HepG2 (cell line): ENCODE measurements at regions not wholly inside any gene's neighbourhood (a gene's known extent, or its start where the extent isn't known, plus 50 kb on each side); places are given as distances from the start of the nearest gene placed in this dataset.
A peak's percentile ranks its signal among the peaks of the same experiment; 100 is the strongest.

Experiments
- ATAC-seq: fragments of 200-7000 bp; cut with Tn5 transposase; 3 replicates; pipeline ENCODE4 v1.9.1; 2020; ENCODE audit warnings: mild to moderate bottlenecking, moderate library complexity
- BruUV-seq: library from RNA; stranded (reverse); fragments of 400-500 nt; replicated peaks from 2 replicates; lab custom pipeline; 2021; lab: Mats Ljungman, UMichigan
- CTCF ChIA-PET: fragments of 300-600 bp; formaldehyde crosslinking; extraction: SDS; loops from one replicate; lab custom pipeline; 2021; ENCODE audit warnings: low total read pairs, inconsistent platforms, low intra/inter-chr PET ratio; lab: Yijun Ruan, JAX
- POLR2A ChIA-PET: fragments of 350-600 bp; sonication (Branson Sonifier 250); formaldehyde crosslinking; loops from one replicate; lab custom pipeline; 2020; ENCODE audit warnings: antibody characterized with exemption, inconsistent platforms; lab: Yijun Ruan, JAX
- DNase-seq: peaks from one replicate; pipeline ENCODE4 v3.0.0-alpha.2; 2015; ENCODE audit warnings: low spot score
- FAIRE-seq: peaks from 3 replicates; lab custom pipeline; 2011; peaks lifted over from hg19 to GRCh38; lab: Jason Lieb, UNC
- H2AFZ ChIP-seq: one replicate; pipeline ENCODE4 v1.6.1; 2011; ENCODE audit warnings: low read length, inconsistent platforms
- H3K27ac ChIP-seq: fragments of 300-600 bp; 3 replicates; pipeline ENCODE4 v1.8.0; 2011; ENCODE audit warnings: mixed run types, mild to moderate bottlenecking, mixed read lengths, low read length, inconsistent platforms; ENCODE audit not compliant: insufficient read depth; ENCODE audit errors: extremely low read length
- H3K27me3 ChIP-seq, 2 experiments: fragments of 200-600 bp in 1 of 2; 2 replicates in 1 of 2; 3 replicates in 1 of 2; pipeline versions ENCODE4 v1.6.0 to v1.8.0; 2011; ENCODE audit warnings: low read length in 2 of 2, mild to moderate bottlenecking in 2 of 2, moderate library complexity in 2 of 2, inconsistent platforms in 1 of 2; ENCODE audit not compliant: insufficient read depth in 2 of 2, control insufficient read depth in 1 of 2
- H3K36me3 ChIP-seq, 2 experiments: fragments of 200-600 bp in 1 of 2; replicated peaks in 1 of 2; 2 replicates in 1 of 2; 3 replicates in 1 of 2; pipeline versions ENCODE4 v1.5.1 to v1.8.0; 2011; ENCODE audit warnings: low read length in 2 of 2, inconsistent platforms in 1 of 2; ENCODE audit not compliant: insufficient read depth in 2 of 2, control insufficient read depth in 1 of 2
- H3K4me1 ChIP-seq: 2 replicates; pipeline ENCODE4 v1.5.1; 2012; ENCODE audit warnings: low read length, inconsistent platforms; ENCODE audit not compliant: insufficient read depth
- H3K4me2 ChIP-seq: 2 replicates; pipeline ENCODE4 v1.6.0; 2011; ENCODE audit warnings: low read depth, low read length, inconsistent platforms
- H3K4me3 ChIP-seq, 3 experiments: fragments of 200-600 bp in 1 of 3; sonication (generic), shearing (Covaris generic) in 1 of 3; replicated peaks in 1 of 3; 2 replicates each; pipeline ENCODE4 v1.5.1; 2011 to 2016; ENCODE audit warnings: low read length in 3 of 3, inconsistent platforms in 2 of 3, low read depth in 2 of 3, mild to moderate bottlenecking in 2 of 3, control low read depth in 1 of 3, mixed read lengths in 1 of 3; ENCODE audit not compliant: insufficient read depth in 1 of 3
- H3K79me2 ChIP-seq: one replicate; pipeline ENCODE4 v1.6.1; 2011; ENCODE audit warnings: low read length, inconsistent platforms; ENCODE audit not compliant: insufficient read depth
- H3K9ac ChIP-seq: 2 replicates; pipeline ENCODE4 v1.6.0; 2011; ENCODE audit warnings: mild to moderate bottlenecking, low read depth, low read length, inconsistent platforms; ENCODE audit not compliant: insufficient read depth
- H3K9me3 ChIP-seq: 2 replicates; pipeline ENCODE4 v1.5.1; 2012; ENCODE audit warnings: mild to moderate bottlenecking, low read length
- H4K20me1 ChIP-seq: 2 replicates; pipeline ENCODE4 v1.6.0; 2011; ENCODE audit warnings: inconsistent platforms, mild to moderate bottlenecking, low read length, moderate library complexity; ENCODE audit not compliant: insufficient read depth
- AGO1 ChIP-seq: fragments of 200-400 bp; formaldehyde crosslinking; IDR thresholded peaks from 2 replicates; pipeline ENCODE4 v1.6.1; 2017; ENCODE audit warnings: mild to moderate bottlenecking, low read depth, low read length, moderate library complexity; ENCODE audit not compliant: poor library complexity, severe bottlenecking
- CTCF ChIP-seq: sonication (generic); formaldehyde crosslinking; IDR thresholded peaks from 2 replicates; pipeline ENCODE4 v1.5.0; 2020; ENCODE audit warnings: mild to moderate bottlenecking, missing genetic modification reagents, moderate library complexity
- GRHL1 ChIP-seq: sonication (generic); formaldehyde crosslinking; conservative IDR thresholded peaks from 2 replicates; pipeline ENCODE4 v1.8.0; 2022; ENCODE audit warnings: missing genetic modification reagents
- KLF15 ChIP-seq: sonication (generic); formaldehyde crosslinking; IDR thresholded peaks from 2 replicates; pipeline ENCODE4 v1.8.1; 2023; ENCODE audit warnings: borderline replicate concordance, mild to moderate bottlenecking, inconsistent platforms, missing genetic modification reagents, mixed read lengths
- MTERF4 ChIP-seq: sonication (generic); formaldehyde crosslinking; IDR thresholded peaks from 2 replicates; pipeline ENCODE4 v1.8.0; 2023; ENCODE audit warnings: mild to moderate bottlenecking, missing genetic modification reagents
- SAFB2 ChIP-seq: sonication (generic); formaldehyde crosslinking; IDR thresholded peaks from 2 replicates; pipeline ENCODE4 v1.5.1; 2020; ENCODE audit warnings: missing genetic modification reagents, low read depth, mild to moderate bottlenecking, borderline replicate concordance
- SNAPC5 ChIP-seq: sonication (generic); formaldehyde crosslinking; IDR thresholded peaks from 2 replicates; pipeline ENCODE4 v1.8.1; 2023; ENCODE audit warnings: mild to moderate bottlenecking, missing genetic modification reagents, borderline replicate concordance
- ZNF574 ChIP-seq: sonication (generic); formaldehyde crosslinking; IDR thresholded peaks from 2 replicates; pipeline ENCODE4 v1.4.0; 2020; ENCODE audit warnings: missing genetic modification reagents
- ZNF615 ChIP-seq: sonication (generic); formaldehyde crosslinking; IDR thresholded peaks from 2 replicates; pipeline ENCODE4 v1.5.0; 2020; ENCODE audit warnings: mild to moderate bottlenecking, missing genetic modification reagents, borderline replicate concordance
- ZNF777 ChIP-seq: sonication (generic); formaldehyde crosslinking; IDR thresholded peaks from 2 replicates; pipeline ENCODE4 v1.4.0; 2020; ENCODE audit warnings: missing genetic modification reagents
- in situ Hi-C: cut with HindIII; loops from 2 replicates; pipeline ENCODE4 v1.10.0; 2017; ENCODE audit warnings: low pct_unique_long_range_greater_than_20kb; ENCODE audit not compliant: extremely low pct_ligation_motif_present
- intact Hi-C: fragments of 100-400 bp; cut with micrococcal nuclease; formaldehyde crosslinking; loops from one replicate; pipeline ENCODE4 v1.10.0; 2022; ENCODE audit not compliant: unreplicated experiment

GRCh38 chr12:30286345-30286926 is 409.2 kb downstream of the IPO8 start (continued):
- no peak for TF ChIP-seq ZNF574 (CRISPR knock-in tag)
- 0 out of 2 replicates have a peak, but pooled peaks have one; percentile 28 for TF ChIP-seq CTCF
- no peak for TF ChIP-seq KLF15
- no peak for TF ChIP-seq MTERF4
- no peak for TF ChIP-seq AGO1
- no peak for TF ChIP-seq ZNF777 (CRISPR knock-in tag)

- Histone ChIP-seq H3K36me3 (no peaks in the 10 kb centered on the region), H3K79me2 (no peaks in the 10 kb centered on the region), H3K4me1 (0 out of 2 replicates have a peak, but pooled peaks cover 5% of the 10 kb centered on the region), H3K9ac (no peak overlapping the region), H3K4me2 (no peak overlapping the region), H3K27ac (no peak overlapping the region), H3K9me3 (peaks cover 3% of the 10 kb centered on the region; the same call in 1 of the 2 replicates), H4K20me1 (no peaks in the 10 kb centered on the region), H3K27me3 (no peaks in the 10 kb centered on the region), H2AFZ (no peak overlapping the region), H3K4me3 (no peak overlapping the region)
- ChIA-PET CTCF (no interaction called here), POLR2A (no interaction called here)
- in situ Hi-C loops (no loop called here), intact Hi-C loops (no loop called here)
- no TSS peak for BruUV-seq
- DNase-seq: no peak
- no peak for FAIRE-seq
- no peak for ATAC-seq
- TF ChIP-seq SNAPC5 (CRISPR knock-in tag) (no peak), ZNF615 (CRISPR knock-in tag) (no peak), SAFB2 (CRISPR knock-in tag) (no peak), GRHL1 (CRISPR knock-in tag) (no peak)
Measured at GRCh38 chr12:30278401-30278800, 417.3 kb downstream of the IPO8 start.
